Muscle of leg (tissue), 3 donors: ENCODE measurements at regions not wholly inside any gene's neighbourhood (a gene's known extent, or its start where the extent isn't known, plus 50 kb on each side); places are given as distances from the start of the nearest gene placed in this dataset.

Source experiments
- DNase-seq: peaks from one replicate; pipeline ENCODE4 v3.0.0; 2013
- H3K27ac ChIP-seq: one replicate; pipeline ENCODE4 v1.5.1; 2013; ENCODE audit warnings: mild to moderate bottlenecking, low read length, control low read depth
- H3K27me3 ChIP-seq: one replicate; pipeline ENCODE4 v1.6.1; 2013; ENCODE audit warnings: low read length; ENCODE audit not compliant: control insufficient read depth, insufficient read depth
- H3K36me3 ChIP-seq: one replicate; pipeline ENCODE4 v1.6.1; 2013; ENCODE audit warnings: low read length; ENCODE audit not compliant: control insufficient read depth, insufficient read depth
- H3K4me1 ChIP-seq: one replicate; pipeline ENCODE4 v1.6.1; 2013; ENCODE audit warnings: low read length; ENCODE audit not compliant: control insufficient read depth, insufficient read depth
- H3K4me3 ChIP-seq: one replicate; pipeline ENCODE4 v1.5.1; 2013; ENCODE audit warnings: low read length, control low read depth
- H3K9me3 ChIP-seq: replicated peaks from 2 replicates; pipeline ENCODE4 v1.6.1; 2013; ENCODE audit warnings: low read depth, low read length; ENCODE audit not compliant: control insufficient read depth
- WGBS: methylation state at CpG from one replicate; pipeline ENCODE4 v1.1.5; 2013; ENCODE audit warnings: missing lambda C conversion rate; ENCODE audit not compliant: insufficient coverage; 5-methylcytosine and 5-hydroxymethylcytosine counted together

- Histone ChIP-seq H3K4me1 (no peaks in the 10 kb centered on the region), H3K27me3 (no peaks in the 10 kb centered on the region), H3K4me3 (no peak overlapping the region), H3K9me3 (peaks cover 8% of the 10 kb centered on the region), H3K27ac (no peak overlapping the region), H3K36me3 (no peaks in the 10 kb centered on the region)
- WGBS: 95% methylated on average over 5 of the region's 5 CpGs
- no peak for DNase-seq
Measured at GRCh38 chr9:30411571-30411970, 1972.9 kb upstream of the ACO1 start.

- no peaks in the 10 kb centered on the region for H3K9me3 ChIP-seq
- H3K36me3 ChIP-seq: no peaks in the 10 kb centered on the region
- no peak overlapping the region for H3K27ac ChIP-seq
- H3K4me1 ChIP-seq: no peaks in the 10 kb centered on the region
- H3K4me3 ChIP-seq: no peak overlapping the region
- no peak for DNase-seq
- no peaks in the 10 kb centered on the region for H3K27me3 ChIP-seq
- WGBS: 67% methylated on average over 1 of the region's 2 CpGs
Measured at GRCh38 chr9:30459156-30459555, 1925.3 kb upstream of the ACO1 start.

- no peak for DNase-seq
- 77% methylated on average over 3 of the region's 4 CpGs for WGBS
- H3K9me3 ChIP-seq: no peaks in the 10 kb centered on the region
- H3K4me3 ChIP-seq: no peak overlapping the region
- no peaks in the 10 kb centered on the region for H3K27me3 ChIP-seq
- no peak overlapping the region for H3K27ac ChIP-seq
- no peaks in the 10 kb centered on the region for H3K4me1 ChIP-seq
- no peaks in the 10 kb centered on the region for H3K36me3 ChIP-seq
Measured at GRCh38 chr9:30476826-30477225, 1907.6 kb upstream of the ACO1 start.

GRCh38 chr9:30478684-30479083 is 1905.8 kb upstream of the ACO1 start:
- no peak overlapping the region for H3K27ac ChIP-seq
- H3K36me3 ChIP-seq: no peaks in the 10 kb centered on the region
- H3K9me3 ChIP-seq: no peaks in the 10 kb centered on the region
- H3K27me3 ChIP-seq: no peaks in the 10 kb centered on the region
- WGBS: no CpG with 5 or more reads among the region's 1 CpG
- no peak for DNase-seq
- H3K4me3 ChIP-seq: no peak overlapping the region
- H3K4me1 ChIP-seq: no peaks in the 10 kb centered on the region

GRCh38 chr9:30482499-30482898 is 1901.9 kb upstream of the ACO1 start:
- no peak overlapping the region for H3K27ac ChIP-seq
- no peaks in the 10 kb centered on the region for H3K9me3 ChIP-seq
- H3K4me1 ChIP-seq: no peaks in the 10 kb centered on the region
- H3K27me3 ChIP-seq: no peaks in the 10 kb centered on the region
- H3K36me3 ChIP-seq: no peaks in the 10 kb centered on the region
- no peak overlapping the region for H3K4me3 ChIP-seq
- no CpG with 5 or more reads among the region's 4 CpGs for WGBS
- DNase-seq: no peak

GRCh38 chr9:30484690-30485089 is 1899.8 kb upstream of the ACO1 start:
- DNase-seq: no peak
- H3K27ac ChIP-seq: no peak overlapping the region
- H3K4me1 ChIP-seq: no peaks in the 10 kb centered on the region
- H3K36me3 ChIP-seq: no peaks in the 10 kb centered on the region
- no peaks in the 10 kb centered on the region for H3K27me3 ChIP-seq
- no peaks in the 10 kb centered on the region for H3K9me3 ChIP-seq
- no CpG with 5 or more reads among the region's 2 CpGs for WGBS
- H3K4me3 ChIP-seq: no peak overlapping the region

GRCh38 chr9:30504502-30504905 is 1879.9 kb upstream of the ACO1 start:
- Histone ChIP-seq H3K9me3 (no peaks in the 10 kb centered on the region), H3K36me3 (no peaks in the 10 kb centered on the region), H3K27me3 (no peaks in the 10 kb centered on the region), H3K4me1 (no peaks in the 10 kb centered on the region), H3K27ac (no peak overlapping the region), H3K4me3 (no peak overlapping the region)
- WGBS: no CpG with 5 or more reads among the region's 1 CpG
- no peak for DNase-seq

- no CpG with 5 or more reads among the region's 1 CpG for WGBS
- Histone ChIP-seq H3K9me3 (no peaks in the 10 kb centered on the region), H3K4me3 (no peak overlapping the region), H3K4me1 (no peaks in the 10 kb centered on the region), H3K36me3 (no peaks in the 10 kb centered on the region), H3K27ac (no peak overlapping the region), H3K27me3 (no peaks in the 10 kb centered on the region)
- no peak for DNase-seq
Measured at GRCh38 chr9:30505311-30505710, 1879.1 kb upstream of the ACO1 start.

- Histone ChIP-seq H3K27ac (no peak overlapping the region), H3K27me3 (no peaks in the 10 kb centered on the region), H3K36me3 (no peaks in the 10 kb centered on the region), H3K4me1 (no peaks in the 10 kb centered on the region), H3K4me3 (no peak overlapping the region), H3K9me3 (no peaks in the 10 kb centered on the region)
- DNase-seq: no peak
- no CpG with 5 or more reads among the region's 2 CpGs for WGBS
Measured at GRCh38 chr9:30506749-30507148, 1877.7 kb upstream of the ACO1 start.

GRCh38 chr9:30507166-30507565 is 1877.3 kb upstream of the ACO1 start:
- Histone ChIP-seq H3K36me3 (no peaks in the 10 kb centered on the region), H3K27ac (no peak overlapping the region), H3K27me3 (no peaks in the 10 kb centered on the region), H3K9me3 (no peaks in the 10 kb centered on the region), H3K4me1 (no peaks in the 10 kb centered on the region), H3K4me3 (no peak overlapping the region)
- DNase-seq: no peak
- no CpG with 5 or more reads among the region's 2 CpGs for WGBS

GRCh38 chr9:30511666-30512065 is 1872.8 kb upstream of the ACO1 start:
- Histone ChIP-seq H3K4me3 (no peak overlapping the region), H3K9me3 (no peaks in the 10 kb centered on the region), H3K36me3 (no peaks in the 10 kb centered on the region), H3K27ac (no peak overlapping the region), H3K4me1 (no peaks in the 10 kb centered on the region), H3K27me3 (no peaks in the 10 kb centered on the region)
- WGBS: 57% methylated on average over 1 of the region's 2 CpGs
- no peak for DNase-seq
